ENCODE measurements at regions not wholly inside any gene's neighbourhood (a gene's known extent, or its start where the extent isn't known, plus 50 kb on each side); places are given as distances from the start of the nearest gene placed in this dataset.
"Not testable (repeated sequence)": the region's sequence is repeated elsewhere in the genome, so short reads cannot be mapped to it uniquely, and the experiment has no call there.

- intact Hi-C loops (cut with DNase I) = no loop called here
- ATAC-seq (no peak), DNase-seq (ENCODE audit: low spot score) (no peak)
Observed at GRCh38 chr4:130008461-130008860, 912.5 kb downstream of the C4orf33 start.

GRCh38 chr4:130012806-130013205 lies 916.9 kb downstream of the C4orf33 start:
- ATAC-seq; intact Hi-C loops (cut with DNase I); DNase-seq (ENCODE audit: low spot score): not testable (repeated sequence)

DNA sequence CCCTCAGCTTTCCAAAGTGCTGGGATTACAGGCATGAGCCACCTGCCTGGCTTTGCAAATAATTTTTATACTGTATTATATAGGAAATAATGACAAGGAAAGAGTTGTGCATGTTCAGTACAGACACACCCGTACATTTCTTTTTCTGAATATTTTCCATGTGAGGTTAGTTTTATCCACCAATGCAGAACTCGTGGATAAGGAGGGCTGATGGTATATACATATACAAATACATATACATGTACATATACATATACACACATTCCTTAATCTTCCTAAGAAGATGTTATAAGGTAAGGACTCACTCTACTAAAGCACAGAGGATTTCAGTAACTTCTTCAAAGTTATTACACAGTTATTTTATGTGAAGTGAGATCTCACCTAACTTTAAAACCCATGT lies 925.8 kb downstream of the C4orf33 start:
- ATAC-seq = no peak
- intact Hi-C loops (cut with DNase I) = no loop called here
- DNase-seq (ENCODE audit: low spot score) = no peak

GRCh38 chr4:130023088-130023487 lies 927.1 kb downstream of the C4orf33 start:
- DNase-seq (ENCODE audit: low spot score) (no peak), ATAC-seq (no peak)
- intact Hi-C loops (cut with DNase I) = no loop called here

GRCh38 chr4:130025701-130026100 lies 929.7 kb downstream of the C4orf33 start:
- no peak for ATAC-seq
- DNase-seq (ENCODE audit: low spot score) = no peak
- intact Hi-C loops (cut with DNase I) = no loop called here

DNA sequence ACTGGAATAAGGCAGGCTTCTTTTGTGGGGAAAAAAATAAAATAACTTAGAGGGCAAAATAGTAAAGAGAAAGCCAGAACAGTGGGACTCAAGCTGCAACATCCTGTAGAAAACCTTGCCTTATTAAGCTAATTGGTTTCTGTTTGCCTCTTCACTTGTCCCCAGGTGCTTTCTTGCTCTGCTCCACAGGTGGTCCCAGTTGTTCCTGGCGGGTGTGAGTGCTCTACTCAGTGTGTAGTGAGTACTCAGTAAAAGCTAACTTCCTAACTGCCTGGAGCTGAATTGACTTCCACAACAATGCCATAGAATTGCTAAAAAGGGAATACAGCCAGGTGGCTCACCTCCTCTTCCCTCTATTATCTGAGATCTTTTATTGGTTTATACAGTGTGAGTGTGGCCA lies 930.2 kb downstream of the C4orf33 start:
- no peak for DNase-seq (ENCODE audit: low spot score)
- ATAC-seq = no peak
- intact Hi-C loops (cut with DNase I) = no loop called here

- ATAC-seq (no peak), DNase-seq (ENCODE audit: low spot score) (no peak)
- intact Hi-C loops (cut with DNase I) = no loop called here
Observed at GRCh38 chr4:130027973-130028372, 932.0 kb downstream of the C4orf33 start.

DNA sequence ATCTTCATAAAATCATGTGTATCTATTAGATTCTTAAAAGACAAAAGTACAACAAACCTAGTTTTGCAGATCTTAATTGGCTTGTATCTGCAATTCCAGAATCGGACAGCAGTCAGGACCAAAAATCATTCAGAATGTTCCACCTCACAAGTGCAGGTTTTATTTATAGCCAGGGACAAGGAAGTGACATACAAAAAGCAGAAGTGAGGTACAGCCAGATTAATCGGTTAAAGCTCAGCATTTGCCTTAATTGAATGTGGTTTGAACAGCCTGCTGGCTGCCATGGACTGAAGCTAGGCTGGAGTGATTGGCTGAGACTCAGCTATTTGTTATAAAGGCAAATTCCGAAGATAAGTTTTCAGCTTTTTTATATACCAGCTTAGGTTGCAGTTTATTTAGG lies 932.6 kb downstream of the C4orf33 start:
- intact Hi-C loops (cut with DNase I) = no loop called here
- DNase-seq (ENCODE audit: low spot score) (no peak), ATAC-seq (no peak)

DNA sequence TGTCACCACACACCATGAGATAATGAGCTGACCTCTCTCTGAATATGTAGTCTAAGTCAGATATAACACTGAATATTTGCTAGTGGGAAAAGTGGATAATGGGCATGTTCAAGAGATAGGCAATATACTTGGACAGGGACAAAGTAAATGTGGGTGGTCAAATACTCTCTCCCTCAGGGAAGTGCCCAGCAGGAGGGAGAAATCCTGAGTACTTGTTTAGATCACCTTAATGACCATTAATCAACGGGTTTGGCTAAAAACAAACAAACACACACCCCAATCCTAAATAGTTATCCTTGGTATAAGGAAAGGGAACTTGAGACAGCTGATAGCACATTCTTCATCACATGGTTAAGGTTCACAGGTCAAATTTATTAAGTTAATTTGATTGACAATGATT lies 933.5 kb downstream of the C4orf33 start:
- intact Hi-C loops (cut with DNase I) = no loop called here
- no peak for DNase-seq (ENCODE audit: low spot score)
- ATAC-seq = no peak

- intact Hi-C loops (cut with DNase I) = no loop called here
- no peak for ATAC-seq
- no peak for DNase-seq (ENCODE audit: low spot score)
Observed at GRCh38 chr4:130031858-130032257, 935.9 kb downstream of the C4orf33 start.

DNA sequence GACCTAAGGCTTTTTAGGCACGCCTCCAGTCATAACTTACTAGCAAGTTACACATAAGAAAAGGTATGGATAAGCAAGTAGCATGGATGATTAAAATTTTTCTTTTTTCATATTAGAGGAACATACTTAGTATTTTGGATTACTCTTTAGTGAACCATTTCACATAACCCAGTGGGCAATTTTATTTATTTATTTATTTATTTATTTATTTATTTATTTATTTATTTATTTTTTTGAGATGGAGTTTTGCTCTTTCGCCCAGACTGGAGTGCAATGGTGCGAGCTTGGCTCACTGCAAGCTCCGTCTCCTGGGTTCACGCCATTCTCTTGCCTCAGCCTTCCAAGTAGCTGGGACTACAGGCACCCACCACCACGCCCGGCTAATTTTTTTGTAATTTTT lies 937.7 kb downstream of the C4orf33 start:
- DNase-seq (ENCODE audit: low spot score); ATAC-seq; intact Hi-C loops (cut with DNase I): not testable (repeated sequence)

DNA sequence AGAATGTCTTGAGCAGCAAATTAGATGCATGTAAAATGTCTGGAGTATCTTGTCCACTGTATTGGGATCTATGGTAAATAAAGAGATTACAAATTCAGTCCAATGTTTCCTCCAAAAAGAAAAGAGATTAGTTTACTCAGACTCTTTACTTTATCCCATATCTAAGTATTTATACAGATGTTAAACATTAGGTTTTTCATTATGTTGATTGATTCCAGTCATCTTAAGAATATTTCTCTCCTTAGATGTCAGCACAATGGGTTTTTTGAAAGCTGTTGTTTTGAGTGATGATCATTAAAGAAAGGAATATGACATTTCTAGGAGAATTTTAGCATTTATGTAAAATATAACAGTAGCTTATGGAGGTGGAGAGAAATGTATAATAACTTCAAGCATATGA lies 938.9 kb downstream of the C4orf33 start:
- intact Hi-C loops (cut with DNase I) = loop anchor here (5.0 kb wide), 1 partner anchor 613 kb away; no protein-coding TSS in a partner anchor
- no peak for DNase-seq (ENCODE audit: low spot score)
- ATAC-seq = no peak

GRCh38 chr4:130035391-130035790 lies 939.4 kb downstream of the C4orf33 start:
- no peak for DNase-seq (ENCODE audit: low spot score)
- intact Hi-C loops (cut with DNase I) = loop anchor here (5.0 kb wide), 1 partner anchor 613 kb away; no protein-coding TSS in a partner anchor
- no peak for ATAC-seq

DNA sequence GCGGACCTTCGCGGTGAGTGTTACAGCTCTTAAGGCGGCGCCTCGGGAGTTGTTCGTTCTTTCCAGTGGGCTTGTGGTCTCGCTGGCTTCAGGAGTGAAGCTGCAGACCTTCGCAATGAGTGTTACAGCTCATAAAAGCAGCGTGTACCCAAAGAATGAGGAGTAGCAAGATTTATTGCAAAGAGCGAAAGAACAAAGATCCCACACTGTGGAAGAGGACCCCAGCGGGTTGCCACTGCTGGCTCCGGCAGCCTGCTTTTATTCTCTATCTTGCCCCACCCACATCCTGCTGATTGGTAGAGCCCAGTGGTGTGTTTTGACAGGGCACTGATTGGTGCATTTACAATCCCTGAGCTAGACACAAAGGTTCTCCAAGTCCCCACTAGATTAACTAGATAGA lies 941.9 kb downstream of the C4orf33 start:
- DNase-seq (ENCODE audit: low spot score); ATAC-seq: not testable (repeated sequence)
- intact Hi-C loops (cut with DNase I) = loop anchor here (5.0 kb wide), 1 partner anchor 616 kb away; no protein-coding TSS in a partner anchor

- intact Hi-C loops (cut with DNase I) = loop anchor here (5.0 kb wide), 1 partner anchor 616 kb away; no protein-coding TSS in a partner anchor
- DNase-seq (ENCODE audit: low spot score); ATAC-seq: not testable (repeated sequence)
Observed at GRCh38 chr4:130038540-130038939, 942.6 kb downstream of the C4orf33 start.

GRCh38 chr4:130043732-130044160 lies 947.8 kb downstream of the C4orf33 start:
- DNase-seq (ENCODE audit: low spot score) (no peak), ATAC-seq (no peak)
- intact Hi-C loops (cut with DNase I) = no loop called here

- intact Hi-C loops (cut with DNase I) = no loop called here
- DNase-seq (ENCODE audit: low spot score) = no peak
- no peak for ATAC-seq
Observed at GRCh38 chr4:130044788-130045531, 949.0 kb downstream of the C4orf33 start.

DNA sequence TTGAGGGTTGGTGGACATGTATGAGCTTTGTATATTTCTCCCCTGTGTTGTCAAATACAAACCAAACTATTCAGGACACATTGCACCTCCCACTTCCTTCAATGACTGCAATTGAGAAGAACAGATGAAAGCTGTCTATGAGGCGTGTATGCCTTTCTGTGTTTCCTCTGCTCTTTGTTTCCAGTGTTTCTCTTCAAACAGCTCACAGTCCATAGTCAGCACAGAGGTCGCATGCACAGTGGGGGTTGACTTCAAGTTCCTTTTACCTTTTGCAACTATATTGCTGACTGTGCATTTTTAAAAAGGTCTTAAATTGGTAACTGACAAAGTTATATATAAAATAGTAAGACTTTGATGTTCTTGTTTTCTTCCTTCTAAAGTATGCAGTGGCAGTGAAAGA lies 957.8 kb downstream of the C4orf33 start:
- ATAC-seq (no peak), DNase-seq (ENCODE audit: low spot score) (no peak)
- intact Hi-C loops (cut with DNase I) = no loop called here

DNA sequence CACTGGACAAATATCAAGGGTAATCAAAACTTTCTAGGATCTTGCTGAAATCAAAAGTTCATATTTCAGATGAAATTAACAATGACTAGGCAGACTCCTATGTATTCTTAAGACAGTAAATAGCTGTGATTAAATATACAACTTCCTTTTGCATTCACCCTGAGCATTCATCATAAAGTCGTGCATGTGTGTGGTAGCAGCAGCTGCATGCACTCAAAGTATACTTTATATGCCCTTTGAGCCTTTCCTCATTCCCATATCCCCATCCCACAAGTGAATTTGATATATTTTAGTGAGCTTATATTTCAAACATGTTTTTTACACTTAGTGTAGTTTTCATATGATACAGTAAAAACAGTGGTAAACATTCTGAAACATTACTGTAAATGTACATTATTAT lies 959.0 kb downstream of the C4orf33 start:
- DNase-seq (ENCODE audit: low spot score) (no peak), ATAC-seq (no peak)
- intact Hi-C loops (cut with DNase I) = no loop called here

DNA sequence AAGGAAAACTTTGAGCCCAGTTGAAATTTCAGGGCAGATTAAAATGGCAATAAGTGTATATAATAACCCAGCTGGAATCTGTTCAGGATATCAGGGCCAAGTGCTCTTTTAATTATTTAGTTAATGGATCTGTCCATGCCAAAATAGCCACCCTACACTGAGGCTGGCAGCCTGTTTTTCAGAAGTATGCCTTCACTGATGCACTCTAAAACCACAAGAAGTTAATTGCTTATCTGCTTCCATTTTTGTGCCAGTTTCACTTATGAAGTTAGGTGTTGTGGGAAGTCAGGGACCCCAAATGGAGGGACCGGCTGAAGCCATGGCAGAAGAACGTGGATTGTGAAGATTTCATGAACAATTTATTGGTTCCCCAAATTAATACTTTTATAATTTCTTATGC lies 960.3 kb downstream of the C4orf33 start:
- no peak for ATAC-seq
- intact Hi-C loops (cut with DNase I) = no loop called here
- DNase-seq (ENCODE audit: low spot score) = no peak

DNA sequence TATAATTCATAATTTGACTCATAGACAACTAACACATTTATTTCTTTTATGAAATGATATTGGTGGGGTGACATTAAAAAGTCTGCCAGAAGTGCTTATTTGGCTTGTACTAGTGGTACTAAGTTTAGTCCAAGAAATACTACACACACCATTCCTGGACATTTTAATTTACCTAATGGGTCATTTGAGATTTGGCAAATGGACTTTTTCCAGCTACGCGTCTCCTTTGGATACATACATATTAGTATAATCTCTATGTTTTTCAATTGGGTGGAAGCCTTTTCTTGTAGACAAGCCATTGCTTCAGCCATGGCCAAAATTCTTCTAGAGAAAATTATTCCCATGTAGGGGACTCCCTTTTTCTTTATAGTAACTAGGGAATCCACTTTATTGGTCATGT lies 968.5 kb downstream of the C4orf33 start:
- ATAC-seq (no peak), DNase-seq (ENCODE audit: low spot score) (no peak)
- intact Hi-C loops (cut with DNase I) = no loop called here

Measured in sciatic nerve (tissue), 2 donors.